Immature natural killer cell (primary cell): ENCODE measurements at regions not wholly inside any gene's neighbourhood (a gene's known extent, or its start where the extent isn't known, plus 50 kb on each side); places are given as distances from the start of the nearest gene placed in this dataset.

Source experiments
- DNase-seq, 3 donors: peaks; one replicate each; pipeline ENCODE4 v3.0.0; 2022; ENCODE audit warnings: mixed read lengths in 1 of 3
- H3K27ac Mint-ChIP-seq, 6 donors: one replicate each; pipeline ENCODE4 v1.8.0; 2020; ENCODE audit warnings: mixed read lengths in 6 of 6, mild to moderate bottlenecking in 5 of 6, inconsistent platforms in 4 of 6, moderate library complexity in 3 of 6
- H3K27me3 Mint-ChIP-seq, 3 donors: one replicate each; pipeline ENCODE4 v1.8.0; 2020 to 2021; ENCODE audit warnings: low read depth in 3 of 3, mild to moderate bottlenecking in 3 of 3, mixed read lengths in 3 of 3, moderate library complexity in 3 of 3, inconsistent platforms in 1 of 3
- H3K36me3 Mint-ChIP-seq, 3 donors: one replicate each; pipeline ENCODE4 v1.8.0; 2020; ENCODE audit warnings: mixed read lengths in 3 of 3, inconsistent platforms in 2 of 3, mild to moderate bottlenecking in 2 of 3
- H3K4me1 Mint-ChIP-seq, 2 donors: one replicate each; pipeline ENCODE4 v1.8.0; 2020; ENCODE audit warnings: inconsistent platforms in 2 of 2, mild to moderate bottlenecking in 2 of 2, mixed read lengths in 2 of 2, moderate library complexity in 1 of 2
- H3K4me3 Mint-ChIP-seq, 5 donors: one replicate each; pipeline ENCODE4 v1.8.0; 2020; ENCODE audit warnings: mild to moderate bottlenecking in 5 of 5, mixed read lengths in 5 of 5, inconsistent platforms in 3 of 5, moderate library complexity in 3 of 5
- H3K9me3 Mint-ChIP-seq, 6 donors: one replicate each; pipeline ENCODE4 v1.8.0; 2020; ENCODE audit warnings: mild to moderate bottlenecking in 6 of 6, mixed read lengths in 6 of 6, inconsistent platforms in 4 of 6, moderate library complexity in 3 of 6

DNA sequence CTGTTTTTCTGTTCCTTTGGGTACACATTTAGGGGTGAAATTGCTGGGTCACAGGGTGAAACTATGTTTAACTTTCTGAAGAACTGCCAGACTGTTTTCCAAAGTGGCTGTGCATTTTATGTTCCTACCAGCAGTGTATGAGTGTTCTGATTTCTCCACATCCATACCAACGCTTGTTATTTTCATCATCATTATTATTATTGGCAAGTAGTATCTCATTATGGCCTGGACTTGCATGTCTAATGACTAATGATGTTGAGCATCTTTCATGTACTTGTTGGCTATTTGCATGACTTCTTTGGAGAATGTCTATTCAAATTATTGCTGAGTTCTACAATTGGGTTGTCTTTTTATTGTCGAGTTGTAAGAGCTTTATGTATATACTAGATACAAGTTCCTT is 321.8 kb upstream of the HTR2A start:
- H3K4me1 Mint-ChIP-seq: no peaks in the 10 kb centered on the region
- no peak overlapping the region for H3K4me3 Mint-ChIP-seq
- peaks cover 0 to 8% (median 0%) of the 10 kb centered on the region in 6 donors for H3K9me3 Mint-ChIP-seq
- no peaks in the 10 kb centered on the region for H3K36me3 Mint-ChIP-seq
- DNase-seq: no peak
- no peak overlapping the region for H3K27ac Mint-ChIP-seq
- peaks cover 0 to 4% (median 0%) of the 10 kb centered on the region in 3 donors for H3K27me3 Mint-ChIP-seq

DNA sequence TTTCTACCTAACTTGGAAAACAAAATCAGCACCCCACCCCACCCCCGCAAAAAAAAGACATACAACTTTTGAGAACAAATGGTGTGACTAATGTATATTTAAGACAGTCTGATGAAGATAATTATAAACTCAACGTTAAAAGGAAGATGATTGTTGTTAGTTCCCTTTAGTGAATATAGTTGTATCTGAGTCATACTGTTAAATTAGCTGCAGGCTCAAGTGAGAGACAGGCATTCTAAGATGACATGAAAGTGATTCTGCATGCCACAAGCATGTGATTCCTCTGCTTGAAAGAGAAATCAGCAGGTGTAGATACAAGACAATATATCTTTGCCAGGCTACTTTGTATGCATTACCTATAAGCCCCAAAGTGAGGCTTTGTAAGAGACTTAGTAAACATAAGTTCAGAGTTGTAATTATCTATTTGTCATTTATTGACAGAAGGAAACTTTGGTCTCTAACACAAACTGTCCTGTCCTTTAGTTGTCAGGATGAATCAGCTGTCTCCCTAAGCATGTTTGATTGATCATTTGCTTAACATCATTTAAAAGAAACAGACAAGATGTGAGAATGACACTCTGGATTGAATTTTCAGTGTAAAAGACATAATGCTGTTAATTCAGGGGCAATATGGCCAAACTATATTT is 319.4 kb upstream of the HTR2A start:
- Mint-ChIP-seq H3K27ac (no peak overlapping the region), H3K9me3 (peaks cover 0 to 8% (median 0%) of the 10 kb centered on the region in 6 donors), H3K4me3 (no peak overlapping the region), H3K27me3 (peaks cover 2 to 4% (median 3%) of the 10 kb centered on the region in 3 donors), H3K36me3 (no peaks in the 10 kb centered on the region), H3K4me1 (no peaks in the 10 kb centered on the region)
- no peak for DNase-seq

DNA sequence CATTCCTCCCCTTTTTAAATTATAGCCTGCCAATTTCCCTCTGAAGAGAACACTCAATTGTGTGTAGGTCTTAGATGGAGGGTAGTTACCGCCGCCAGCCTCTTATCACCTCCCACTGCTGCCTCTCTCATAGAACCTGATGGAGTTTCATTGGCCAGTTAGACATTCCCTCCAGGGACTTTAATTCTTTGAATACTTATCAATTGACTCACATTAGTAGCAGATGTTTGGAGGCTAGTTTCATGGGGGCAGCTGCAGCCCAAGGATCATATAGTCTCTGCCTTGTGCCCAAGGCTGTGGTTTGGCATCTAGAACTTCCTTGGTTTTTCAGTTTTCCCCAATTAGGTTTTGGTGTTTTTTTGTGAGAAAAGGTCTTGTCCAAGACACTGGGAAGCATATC is 318.9 kb upstream of the HTR2A start:
- H3K4me3 Mint-ChIP-seq: no peak overlapping the region
- H3K27me3 Mint-ChIP-seq: peaks cover 2 to 3% (median 3%) of the 10 kb centered on the region in 3 donors
- H3K4me1 Mint-ChIP-seq: no peaks in the 10 kb centered on the region

DNA sequence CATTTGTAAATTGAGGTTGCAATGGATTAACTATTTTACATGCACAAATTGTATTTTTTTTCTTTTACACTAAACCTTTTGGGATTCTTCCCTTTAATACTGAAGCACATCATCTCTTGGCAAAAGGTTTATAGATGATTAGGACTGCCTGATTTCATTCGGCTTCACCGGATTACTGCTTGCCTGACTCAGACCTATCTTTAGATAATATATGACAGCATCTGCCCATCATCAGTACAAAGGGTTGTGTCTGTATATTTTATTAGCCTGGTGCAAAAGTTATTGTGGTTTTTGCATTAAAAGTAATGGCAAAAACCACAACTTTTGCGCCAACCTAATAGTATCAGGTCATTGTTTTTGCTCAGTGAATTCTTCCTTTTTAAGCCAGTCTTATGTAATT is 316.2 kb upstream of the HTR2A start:
- no peak for DNase-seq
- H3K27ac Mint-ChIP-seq: no peak overlapping the region
- H3K4me3 Mint-ChIP-seq: no peak overlapping the region
- peaks cover 0 to 3% (median 2%) of the 10 kb centered on the region in 3 donors for H3K27me3 Mint-ChIP-seq
- peaks cover 0 to 4% (median 0%) of the 10 kb centered on the region in 6 donors for H3K9me3 Mint-ChIP-seq
- no peaks in the 10 kb centered on the region for H3K4me1 Mint-ChIP-seq
- no peaks in the 10 kb centered on the region for H3K36me3 Mint-ChIP-seq

More for the DNA sequence above, 318.9 kb upstream of the HTR2A start:
- DNase-seq: no peak
- H3K36me3 Mint-ChIP-seq: no peaks in the 10 kb centered on the region
- H3K27ac Mint-ChIP-seq: no peak overlapping the region
- peaks cover 0 to 8% (median 2%) of the 10 kb centered on the region in 6 donors for H3K9me3 Mint-ChIP-seq

DNA sequence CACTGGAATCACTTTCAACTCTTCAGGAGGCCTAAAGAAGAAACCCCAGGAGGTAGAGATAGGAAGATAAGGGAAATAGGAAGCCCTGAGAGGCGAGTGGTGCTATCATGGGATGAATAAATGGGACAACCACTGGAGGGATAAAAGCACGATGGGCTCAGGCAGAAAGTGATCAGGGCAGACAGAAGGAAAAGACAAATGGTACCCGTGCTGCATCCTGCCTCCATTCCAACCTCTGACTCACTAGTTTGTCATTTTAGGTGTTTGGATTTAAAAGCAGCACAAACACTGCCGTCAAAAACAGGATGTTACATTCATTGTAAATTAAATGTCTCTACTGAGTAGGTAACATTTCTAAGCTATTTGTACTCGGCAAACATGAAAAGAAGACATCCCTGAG is 314.3 kb upstream of the HTR2A start:
- H3K4me1 Mint-ChIP-seq: no peaks in the 10 kb centered on the region
- DNase-seq: no peak
- H3K27me3 Mint-ChIP-seq: peaks cover 0 to 3% (median 2%) of the 10 kb centered on the region in 3 donors

DNA sequence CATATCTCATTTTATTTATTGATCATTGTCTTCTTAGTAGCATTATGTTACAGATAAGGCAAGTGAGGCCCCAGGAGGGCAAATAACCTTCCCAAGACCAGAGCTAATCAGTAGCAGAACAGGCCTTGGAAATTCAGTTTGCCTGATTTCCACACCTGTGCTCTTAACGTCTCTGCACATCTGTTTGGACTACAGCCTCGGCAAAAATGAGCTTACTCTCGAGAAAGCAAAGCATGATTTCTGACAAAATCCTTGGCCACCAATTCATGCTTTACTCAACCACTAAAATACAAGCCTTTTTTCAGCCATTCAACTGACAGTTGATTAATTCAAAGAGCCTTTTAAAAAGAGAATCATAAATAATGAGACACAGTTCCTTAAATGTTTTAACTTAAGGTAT is 309.3 kb upstream of the HTR2A start:
- H3K36me3 Mint-ChIP-seq: no peaks in the 10 kb centered on the region
- no peaks in the 10 kb centered on the region for H3K4me1 Mint-ChIP-seq
- no peak overlapping the region for H3K4me3 Mint-ChIP-seq
- H3K27ac Mint-ChIP-seq: no peak overlapping the region
- peaks cover 0 to 8% (median 1%) of the 10 kb centered on the region in 6 donors for H3K9me3 Mint-ChIP-seq
- H3K27me3 Mint-ChIP-seq: no peaks in the 10 kb centered on the region
- DNase-seq: no peak

More for the DNA sequence above, 314.3 kb upstream of the HTR2A start:
- Mint-ChIP-seq H3K4me3 (no peak overlapping the region), H3K27ac (no peak overlapping the region), H3K9me3 (peaks cover 0 to 4% (median 0%) of the 10 kb centered on the region in 6 donors), H3K36me3 (no peaks in the 10 kb centered on the region)

DNA sequence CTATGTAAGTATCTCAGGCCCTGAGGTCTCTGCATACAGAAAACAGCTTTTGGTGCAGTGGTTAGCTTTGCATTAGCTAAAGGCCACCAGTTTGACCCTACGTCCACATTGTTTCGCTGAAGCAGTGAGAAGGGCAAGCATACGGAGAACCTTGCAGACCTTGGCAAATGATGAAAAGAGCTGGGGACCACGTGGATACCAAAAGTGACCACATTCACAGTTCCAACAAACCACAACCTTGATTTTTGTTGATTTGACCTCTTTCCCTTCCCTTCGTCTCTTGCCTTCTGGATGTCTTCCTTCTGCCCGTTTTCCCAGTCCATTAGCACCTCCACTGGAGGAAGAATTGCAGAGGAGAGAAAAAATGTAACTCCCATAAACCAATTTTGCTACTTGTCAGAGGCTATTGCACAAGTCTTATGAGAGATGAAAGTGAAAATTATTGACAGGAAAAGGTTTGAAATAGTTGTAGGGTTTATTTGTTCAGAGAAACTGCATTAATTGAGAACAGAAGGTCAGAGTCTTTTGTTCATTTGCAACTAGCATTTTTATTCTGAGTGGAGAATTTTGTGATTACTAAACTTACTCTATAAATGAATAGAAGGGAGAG is 293.9 kb upstream of the HTR2A start:
- Mint-ChIP-seq H3K4me1 (no peaks in the 10 kb centered on the region), H3K36me3 (no peaks in the 10 kb centered on the region), H3K27me3 (peaks cover 0 to 2% (median 1%) of the 10 kb centered on the region in 3 donors), H3K4me3 (no peak overlapping the region), H3K27ac (no peak overlapping the region), H3K9me3 (peaks cover 0 to 3% (median 2%) of the 10 kb centered on the region in 6 donors)
- DNase-seq: no peak

DNA sequence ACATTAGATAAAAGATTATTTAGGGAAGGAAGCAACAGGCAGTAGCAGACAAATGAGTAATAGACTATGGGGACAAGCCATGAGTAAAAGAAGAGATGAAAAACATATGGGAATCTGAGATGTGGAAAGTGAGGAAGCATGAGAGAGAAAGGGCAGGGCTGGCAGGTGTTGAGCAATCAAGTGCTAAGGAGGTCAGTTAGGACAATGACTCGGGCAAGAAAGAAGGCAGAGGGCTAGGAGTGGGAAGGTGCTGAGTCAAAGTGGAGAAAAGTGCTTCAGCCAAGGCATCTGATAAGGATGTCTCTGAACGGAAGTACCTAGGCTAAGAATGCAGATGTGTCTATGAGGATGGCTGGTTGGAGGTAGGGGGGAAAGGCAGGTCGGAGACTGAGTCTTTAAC is 291.9 kb upstream of the HTR2A start:
- Mint-ChIP-seq H3K27me3 (peaks cover 0 to 5% (median 3%) of the 10 kb centered on the region in 3 donors), H3K27ac (no peak overlapping the region), H3K4me1 (no peaks in the 10 kb centered on the region), H3K9me3 (peaks cover 0 to 2% (median 1%) of the 10 kb centered on the region in 6 donors), H3K36me3 (no peaks in the 10 kb centered on the region), H3K4me3 (no peak overlapping the region)
- no peak for DNase-seq

DNA sequence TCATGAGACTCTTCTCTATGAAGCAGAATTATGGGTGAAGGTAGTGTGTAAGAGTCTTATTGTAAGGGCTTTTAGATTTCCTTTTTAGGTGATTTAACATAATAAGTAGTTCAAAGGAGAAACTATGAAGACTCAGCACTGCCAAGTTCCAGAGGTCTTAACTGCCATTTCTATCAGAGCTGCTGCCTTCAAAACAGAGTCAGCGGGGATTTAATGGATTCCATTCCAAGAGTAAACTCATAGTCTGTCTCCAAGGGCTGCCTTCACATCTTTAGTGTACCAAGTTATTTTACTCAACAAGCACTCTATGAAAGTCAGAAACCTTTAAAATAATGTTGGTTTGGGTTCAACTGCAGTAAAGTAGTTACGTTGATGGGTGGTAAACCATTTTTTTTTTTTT is 289.6 kb upstream of the HTR2A start:
- H3K36me3 Mint-ChIP-seq: no peaks in the 10 kb centered on the region
- H3K4me1 Mint-ChIP-seq: no peaks in the 10 kb centered on the region
- peaks cover 0 to 8% (median 3%) of the 10 kb centered on the region in 3 donors for H3K27me3 Mint-ChIP-seq
- H3K27ac Mint-ChIP-seq: no peak overlapping the region
- no peak for DNase-seq
- no peak overlapping the region for H3K4me3 Mint-ChIP-seq
- peaks cover 0 to 4% (median 2%) of the 10 kb centered on the region in 6 donors for H3K9me3 Mint-ChIP-seq

DNA sequence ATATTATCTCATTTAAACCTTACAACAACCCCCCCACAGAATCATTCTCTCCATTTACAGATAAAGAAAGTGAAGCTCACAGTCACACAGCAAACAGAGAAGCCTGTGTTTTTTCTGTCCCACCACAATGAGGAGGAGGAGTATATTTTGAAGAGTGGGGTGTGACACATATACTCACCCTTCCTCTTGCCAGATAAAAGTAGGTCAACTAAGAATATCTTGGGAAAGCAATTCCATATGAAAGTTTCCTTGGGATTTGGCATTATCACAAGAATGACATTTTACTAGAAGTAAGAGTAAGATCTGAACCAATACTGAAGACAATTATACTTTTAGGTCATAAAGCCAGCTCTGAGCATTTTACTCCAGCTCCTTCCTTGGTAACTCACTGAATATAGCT is 287.5 kb upstream of the HTR2A start:
- Mint-ChIP-seq H3K9me3 (peaks cover 0 to 4% (median 2%) of the 10 kb centered on the region in 6 donors), H3K27ac (no peak overlapping the region), H3K36me3 (no peaks in the 10 kb centered on the region), H3K27me3 (peaks cover 0 to 8% (median 3%) of the 10 kb centered on the region in 3 donors), H3K4me3 (no peak overlapping the region), H3K4me1 (no peaks in the 10 kb centered on the region)
- DNase-seq: no peak

DNA sequence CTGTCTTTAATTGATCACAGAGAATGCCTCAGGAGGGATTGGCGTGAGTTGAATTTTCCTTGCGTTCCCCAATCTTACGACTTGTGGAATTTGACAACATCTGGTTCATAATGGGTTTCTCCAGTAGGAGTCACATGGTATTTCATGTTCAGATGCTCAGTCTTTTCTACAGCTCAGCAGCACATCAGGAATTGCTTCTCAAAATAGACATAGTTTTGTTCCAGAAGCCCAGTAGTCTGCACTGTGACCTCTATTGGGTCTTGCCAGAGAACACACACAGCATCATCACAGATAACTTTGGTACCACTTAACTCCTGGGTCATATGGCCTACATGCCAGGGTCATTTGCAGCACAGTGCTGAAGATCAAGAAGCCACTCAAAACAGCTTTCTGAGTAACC is 282.5 kb upstream of the HTR2A start:
- no peaks in the 10 kb centered on the region for H3K36me3 Mint-ChIP-seq

DNA sequence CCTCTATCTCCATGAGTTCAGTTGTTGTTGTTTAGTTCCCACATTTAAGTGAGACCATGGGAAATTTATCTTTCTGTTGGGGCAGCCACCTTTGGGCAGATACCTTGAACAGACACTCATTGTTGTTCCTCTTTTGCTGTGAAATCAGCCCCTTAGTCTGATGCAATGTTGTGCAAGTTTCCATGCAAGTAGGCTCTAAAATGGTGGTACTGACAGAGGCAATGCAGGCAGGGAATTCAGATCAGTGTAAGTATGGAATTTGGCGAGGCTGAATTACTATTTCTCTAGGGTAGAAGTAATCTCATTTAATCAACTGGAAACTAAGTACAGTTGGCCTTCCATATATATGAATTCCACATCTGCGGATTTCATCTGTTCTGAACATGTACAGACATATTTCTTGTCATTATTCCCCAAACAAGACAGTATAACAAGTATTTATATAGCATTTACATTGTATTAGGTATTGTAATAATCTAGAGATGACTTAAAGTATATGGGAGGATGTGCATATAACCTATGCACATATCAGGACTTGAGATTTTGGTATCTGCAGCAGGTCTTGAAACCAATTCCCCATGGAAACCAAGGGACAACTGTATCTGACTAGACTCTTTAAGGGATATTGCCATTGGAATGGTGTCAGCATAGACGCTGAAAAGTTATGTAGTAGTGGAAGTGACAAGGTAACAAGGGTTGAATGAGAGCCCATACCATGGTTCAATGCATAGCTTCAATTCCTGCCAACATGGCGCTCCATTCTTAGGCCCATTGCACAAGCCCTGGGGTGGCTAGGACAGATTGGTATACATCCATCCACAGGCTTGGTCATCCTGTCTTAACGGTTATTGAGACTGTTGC is 281.5 kb upstream of the HTR2A start:
- no peaks in the 10 kb centered on the region for H3K36me3 Mint-ChIP-seq
- no peak for DNase-seq

More for the DNA sequence above, 282.5 kb upstream of the HTR2A start:
- Mint-ChIP-seq H3K4me3 (no peak overlapping the region), H3K27ac (no peak overlapping the region), H3K9me3 (peaks cover 0 to 5% (median 0%) of the 10 kb centered on the region in 6 donors), H3K27me3 (peaks cover 0 to 3% (median 0%) of the 10 kb centered on the region in 3 donors), H3K4me1 (no peaks in the 10 kb centered on the region)
- DNase-seq: no peak

DNA sequence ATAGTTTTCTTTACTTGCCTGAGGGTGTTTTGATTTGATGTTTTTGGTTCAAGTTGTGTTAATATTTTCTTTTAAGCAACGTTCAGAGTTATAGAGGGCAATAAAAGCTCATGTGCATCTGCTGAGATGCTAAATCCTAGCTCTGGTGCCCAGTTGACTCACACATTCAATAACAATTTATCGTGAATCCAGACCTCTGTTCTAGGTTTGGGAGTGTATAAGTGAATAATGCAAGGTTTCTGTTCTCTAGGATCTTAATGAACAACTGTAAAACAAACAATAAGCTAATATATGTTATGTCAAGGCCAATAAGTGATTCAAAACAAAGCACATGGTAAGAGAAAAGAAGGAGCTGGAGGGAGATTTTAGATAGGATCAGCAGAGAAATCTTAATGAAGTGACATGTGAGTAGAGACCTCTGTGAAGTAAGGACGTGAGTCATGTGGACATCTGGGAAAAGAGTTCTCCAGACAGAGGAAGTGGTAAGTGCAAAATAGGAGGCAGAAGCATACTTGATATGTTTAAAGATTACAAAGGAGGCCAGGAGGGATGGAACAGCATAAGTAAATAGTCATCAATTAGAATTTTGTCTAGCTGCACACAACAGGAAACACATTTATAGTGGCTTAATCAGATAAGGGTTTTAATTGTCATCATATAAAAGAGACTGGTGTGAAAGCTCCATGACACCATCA is 278.5 kb upstream of the HTR2A start:
- DNase-seq: no peak
- H3K4me1 Mint-ChIP-seq: no peaks in the 10 kb centered on the region
- no peak overlapping the region for H3K4me3 Mint-ChIP-seq
- no peaks in the 10 kb centered on the region for H3K36me3 Mint-ChIP-seq
- H3K9me3 Mint-ChIP-seq: peaks cover 0 to 4% (median 0%) of the 10 kb centered on the region in 6 donors
- peaks cover 2 to 5% (median 3%) of the 10 kb centered on the region in 3 donors for H3K27me3 Mint-ChIP-seq
- H3K27ac Mint-ChIP-seq: no peak overlapping the region

More for the DNA sequence above, 281.5 kb upstream of the HTR2A start:
- peaks cover 0 to 4% (median 3%) of the 10 kb centered on the region in 3 donors for H3K27me3 Mint-ChIP-seq
- H3K4me1 Mint-ChIP-seq: no peaks in the 10 kb centered on the region
- peaks cover 0 to 5% (median 0%) of the 10 kb centered on the region in 6 donors for H3K9me3 Mint-ChIP-seq
- H3K27ac Mint-ChIP-seq: no peak overlapping the region
- H3K4me3 Mint-ChIP-seq: no peak overlapping the region
